ENCODE measurements at regions not wholly inside any gene's neighbourhood (a gene's known extent, or its start where the extent isn't known, plus 50 kb on each side); places are given as distances from the start of the nearest gene placed in this dataset.
A peak's percentile ranks its signal among the peaks of the same experiment; 100 is the strongest.

DNA sequence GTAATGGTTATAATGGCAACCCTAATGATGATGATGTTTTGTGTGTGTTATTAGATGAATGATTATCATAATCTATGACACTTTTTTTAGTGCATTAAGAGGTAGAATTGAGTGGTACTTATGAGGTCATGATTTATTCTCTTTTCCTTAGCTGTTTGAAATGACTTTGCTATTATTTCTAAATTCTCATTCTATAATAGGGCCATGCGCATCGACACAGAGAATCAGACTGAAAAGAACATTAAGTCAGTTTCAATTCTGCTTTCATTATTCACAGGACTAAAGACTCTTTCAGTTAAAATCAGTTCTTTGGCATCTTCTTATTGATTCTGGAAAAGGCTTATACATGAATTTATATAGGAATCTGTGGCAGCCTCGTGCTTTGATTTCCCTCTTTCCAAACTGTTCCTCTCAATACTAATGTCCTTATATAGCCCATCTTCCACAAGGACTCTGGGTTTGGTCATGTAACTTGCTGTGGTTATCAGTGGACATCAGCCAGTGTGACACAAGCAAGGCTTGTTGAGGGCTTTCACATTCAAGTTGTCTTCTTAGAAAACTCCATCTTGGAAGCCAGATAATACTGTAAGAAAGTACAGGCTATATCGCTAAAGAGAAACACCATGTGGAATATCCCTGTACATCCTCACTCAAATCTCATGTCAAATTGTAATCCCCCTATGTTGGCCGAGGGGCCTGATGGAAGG, 140.3 kb upstream of the CHD1 start:
- H3K27ac ChIP-seq: no peak overlapping the region
- TF ChIP-seq, protein P1, sequence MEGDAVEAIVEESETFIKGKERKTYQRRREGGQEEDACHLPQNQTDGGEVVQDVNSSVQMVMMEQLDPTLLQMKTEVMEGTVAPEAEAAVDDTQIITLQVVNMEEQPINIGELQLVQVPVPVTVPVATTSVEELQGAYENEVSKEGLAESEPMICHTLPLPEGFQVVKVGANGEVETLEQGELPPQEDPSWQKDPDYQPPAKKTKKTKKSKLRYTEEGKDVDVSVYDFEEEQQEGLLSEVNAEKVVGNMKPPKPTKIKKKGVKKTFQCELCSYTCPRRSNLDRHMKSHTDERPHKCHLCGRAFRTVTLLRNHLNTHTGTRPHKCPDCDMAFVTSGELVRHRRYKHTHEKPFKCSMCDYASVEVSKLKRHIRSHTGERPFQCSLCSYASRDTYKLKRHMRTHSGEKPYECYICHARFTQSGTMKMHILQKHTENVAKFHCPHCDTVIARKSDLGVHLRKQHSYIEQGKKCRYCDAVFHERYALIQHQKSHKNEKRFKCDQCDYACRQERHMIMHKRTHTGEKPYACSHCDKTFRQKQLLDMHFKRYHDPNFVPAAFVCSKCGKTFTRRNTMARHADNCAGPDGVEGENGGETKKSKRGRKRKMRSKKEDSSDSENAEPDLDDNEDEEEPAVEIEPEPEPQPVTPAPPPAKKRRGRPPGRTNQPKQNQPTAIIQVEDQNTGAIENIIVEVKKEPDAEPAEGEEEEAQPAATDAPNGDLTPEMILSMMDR (IDR thresholded peaks at IDR 0.05): no peak
- TF ChIP-seq POLR2A (IDR thresholded peaks at IDR 0.05): no peak
- no peaks in the 10 kb centered on the region for H3K27me3 ChIP-seq
- no peaks in the 10 kb centered on the region for H3K36me3 ChIP-seq
- no peaks in the 10 kb centered on the region for H3K9me3 ChIP-seq
- no peak overlapping the region for H3K4me3 ChIP-seq
- DNase-seq: no peak
- intact Hi-C loops (cut with DNase I; ENCODE audit: low total_unique reads): no loop called here
- no peaks in the 10 kb centered on the region for H3K4me1 ChIP-seq

DNA sequence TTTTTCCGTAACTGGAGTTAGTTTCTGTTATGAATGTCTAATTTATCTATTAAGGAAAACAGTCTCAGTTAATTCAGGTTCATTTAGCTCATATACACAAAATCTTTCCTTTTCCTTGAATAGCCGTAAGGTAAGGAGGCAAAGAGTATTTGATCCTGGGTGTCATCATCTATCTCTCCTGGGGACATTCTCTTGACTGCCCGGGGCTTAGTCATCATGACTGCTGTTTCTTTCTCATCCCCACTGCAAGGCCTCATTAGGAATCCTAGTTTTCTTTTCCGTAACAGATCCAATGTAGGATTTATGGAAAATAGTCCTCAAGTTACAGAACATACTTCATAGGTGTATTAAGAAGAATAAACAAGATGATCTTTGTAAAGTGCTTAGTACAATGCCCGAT, 134.9 kb upstream of the CHD1 start:
- Histone ChIP-seq H3K9me3 (no peaks in the 10 kb centered on the region), H3K27ac (no peak overlapping the region), H3K27me3 (peaks cover 0 to 4% of the 10 kb centered on the region in 2 donors), H3K36me3 (no peaks in the 10 kb centered on the region), H3K4me3 (no peak overlapping the region), H3K4me1 (no peaks in the 10 kb centered on the region)
- DNase-seq: no peak
- intact Hi-C loops (cut with DNase I; ENCODE audit: low total_unique reads): no loop called here
- no peak for TF ChIP-seq POLR2A (IDR thresholded peaks at IDR 0.05)
- TF ChIP-seq, protein P1 (IDR thresholded peaks at IDR 0.05): no peak

DNA sequence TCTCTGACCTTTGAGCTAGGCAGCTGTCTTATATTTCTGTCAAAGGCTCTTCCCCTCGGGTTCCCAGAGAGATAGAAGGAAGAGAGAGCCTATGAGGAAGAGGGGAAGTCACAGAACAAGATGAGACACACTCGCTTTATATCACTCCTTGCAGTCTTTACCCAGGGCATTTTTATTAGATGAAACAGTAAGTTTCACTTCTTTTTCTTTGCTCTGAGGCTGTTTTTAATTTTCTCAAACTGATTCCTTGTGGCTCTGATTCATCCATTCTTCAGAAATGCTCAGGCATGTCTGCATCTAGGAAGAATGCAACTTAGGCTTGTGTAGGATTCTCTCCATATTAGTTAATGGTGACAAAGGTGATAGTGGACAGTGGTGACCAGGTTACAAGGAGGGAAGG, 132.9 kb upstream of the CHD1 start:
- Histone ChIP-seq H3K9me3 (no peaks in the 10 kb centered on the region), H3K4me1 (no peaks in the 10 kb centered on the region), H3K27me3 (peaks cover 0 to 4% of the 10 kb centered on the region in 2 donors), H3K27ac (no peak overlapping the region), H3K4me3 (no peak overlapping the region), H3K36me3 (no peaks in the 10 kb centered on the region)
- intact Hi-C loops (cut with DNase I; ENCODE audit: low total_unique reads): no loop called here
- DNase-seq: no peak
- TF ChIP-seq, protein P1 (IDR thresholded peaks at IDR 0.05): no peak
- no peak for TF ChIP-seq POLR2A (IDR thresholded peaks at IDR 0.05)

DNA sequence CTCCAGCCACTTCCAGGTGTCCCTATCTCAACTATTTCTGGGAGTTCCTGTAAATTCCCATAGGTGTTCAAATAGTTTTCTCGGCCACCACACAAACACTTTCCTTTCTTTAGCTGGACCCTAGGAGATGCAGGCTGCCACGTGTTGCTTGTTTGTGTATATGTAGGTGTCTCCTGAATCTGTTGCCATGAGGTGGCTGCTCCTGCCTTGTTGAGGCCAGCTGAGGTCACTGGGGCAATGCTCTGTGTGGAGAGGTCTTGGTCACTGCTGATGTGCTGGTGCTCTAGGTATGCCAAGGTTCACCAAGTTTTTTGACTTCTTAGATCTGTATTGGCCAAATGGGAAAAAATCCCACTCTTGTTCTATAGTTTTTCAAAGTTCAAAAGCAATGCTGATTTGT, 132.5 kb upstream of the CHD1 start:
- TF ChIP-seq, protein P1 (IDR thresholded peaks at IDR 0.05): no peak
- no peak for TF ChIP-seq POLR2A (IDR thresholded peaks at IDR 0.05)
- intact Hi-C loops (cut with DNase I; ENCODE audit: low total_unique reads): no loop called here
- Histone ChIP-seq H3K4me3 (no peak overlapping the region), H3K9me3 (no peaks in the 10 kb centered on the region), H3K27me3 (peaks cover 0 to 4% of the 10 kb centered on the region in 2 donors), H3K36me3 (no peaks in the 10 kb centered on the region), H3K27ac (no peak overlapping the region), H3K4me1 (no peaks in the 10 kb centered on the region)
- DNase-seq: no peak

DNA sequence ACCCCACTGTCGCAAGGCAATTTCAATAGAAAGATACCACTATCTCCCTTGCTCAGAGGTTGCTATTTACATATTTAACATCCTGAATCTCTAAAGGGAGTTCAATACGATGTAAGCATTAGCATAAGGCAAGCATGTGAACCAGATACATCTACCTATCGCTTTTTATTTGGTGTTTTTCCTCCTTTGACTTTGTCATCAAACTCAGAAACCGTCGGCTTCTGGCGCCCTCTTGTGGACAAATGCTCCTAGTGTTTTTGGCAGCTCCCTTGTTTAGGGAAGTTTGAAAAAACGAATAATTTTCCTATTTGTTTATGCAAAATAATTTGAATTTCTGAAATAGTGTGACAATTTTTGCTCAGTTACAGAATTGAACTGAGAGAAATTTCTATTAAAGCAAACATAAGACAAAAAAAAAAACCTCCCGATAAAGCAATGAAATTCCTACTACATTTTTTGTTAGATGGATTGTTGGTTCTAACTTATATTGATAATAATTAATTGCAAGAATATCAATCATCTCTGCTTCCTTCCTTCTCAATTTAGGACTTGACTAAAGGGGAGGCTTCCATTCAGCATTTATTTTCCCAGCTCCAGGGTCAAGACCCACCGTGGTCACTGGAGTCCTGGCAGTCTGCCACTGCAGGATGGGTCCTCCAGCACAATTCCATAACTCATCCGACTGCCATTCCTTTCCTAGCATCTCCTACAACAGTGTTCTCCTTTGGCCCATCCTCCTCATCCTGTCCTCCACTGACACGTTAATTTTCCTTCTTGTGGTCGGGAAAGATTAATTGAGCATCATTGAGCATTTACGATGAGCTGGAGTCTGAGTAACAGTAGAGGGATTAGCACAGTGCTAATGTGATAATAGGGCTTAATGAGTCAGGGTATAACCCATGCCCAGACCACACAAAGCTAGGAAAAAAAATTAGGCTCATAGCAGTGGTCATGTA, 131.8 kb upstream of the CHD1 start:
- Histone ChIP-seq H3K27me3 (peaks cover 0 to 4% of the 10 kb centered on the region in 2 donors), H3K9me3 (no peaks in the 10 kb centered on the region), H3K4me1 (no peaks in the 10 kb centered on the region), H3K36me3 (no peaks in the 10 kb centered on the region), H3K27ac (no peak overlapping the region), H3K4me3 (no peak overlapping the region)
- TF ChIP-seq, protein P1 (IDR thresholded peaks at IDR 0.05): peak; percentile 65 to 76 (median 71)
- no peak for TF ChIP-seq POLR2A (IDR thresholded peaks at IDR 0.05)
- peak; percentile 65 to 67 for DNase-seq
- intact Hi-C loops (cut with DNase I; ENCODE audit: low total_unique reads): no loop called here
